GM23248 (cell line): ENCODE measurements at regions not wholly inside any gene's neighbourhood (a gene's known extent, or its start where the extent isn't known, plus 50 kb on each side); places are given as distances from the start of the nearest gene placed in this dataset.

Experiments used
- EZH2 ChIP-seq: fragments of 200-600 bp; sonication (generic); IDR thresholded peaks from 2 replicates; pipeline ENCODE4 v1.6.1; 2018; ENCODE audit warnings: antibody characterized with exemption, mild to moderate bottlenecking; ENCODE audit not compliant: insufficient read depth, poor library complexity, severe bottlenecking
- EZH2phosphoT487 ChIP-seq: fragments of 200-600 bp; sonication (generic); IDR thresholded peaks from 2 replicates; pipeline ENCODE4 v1.6.1; 2018; ENCODE audit warnings: antibody characterized with exemption, moderate library complexity, mild to moderate bottlenecking, low read depth; ENCODE audit not compliant: insufficient read depth

DNA sequence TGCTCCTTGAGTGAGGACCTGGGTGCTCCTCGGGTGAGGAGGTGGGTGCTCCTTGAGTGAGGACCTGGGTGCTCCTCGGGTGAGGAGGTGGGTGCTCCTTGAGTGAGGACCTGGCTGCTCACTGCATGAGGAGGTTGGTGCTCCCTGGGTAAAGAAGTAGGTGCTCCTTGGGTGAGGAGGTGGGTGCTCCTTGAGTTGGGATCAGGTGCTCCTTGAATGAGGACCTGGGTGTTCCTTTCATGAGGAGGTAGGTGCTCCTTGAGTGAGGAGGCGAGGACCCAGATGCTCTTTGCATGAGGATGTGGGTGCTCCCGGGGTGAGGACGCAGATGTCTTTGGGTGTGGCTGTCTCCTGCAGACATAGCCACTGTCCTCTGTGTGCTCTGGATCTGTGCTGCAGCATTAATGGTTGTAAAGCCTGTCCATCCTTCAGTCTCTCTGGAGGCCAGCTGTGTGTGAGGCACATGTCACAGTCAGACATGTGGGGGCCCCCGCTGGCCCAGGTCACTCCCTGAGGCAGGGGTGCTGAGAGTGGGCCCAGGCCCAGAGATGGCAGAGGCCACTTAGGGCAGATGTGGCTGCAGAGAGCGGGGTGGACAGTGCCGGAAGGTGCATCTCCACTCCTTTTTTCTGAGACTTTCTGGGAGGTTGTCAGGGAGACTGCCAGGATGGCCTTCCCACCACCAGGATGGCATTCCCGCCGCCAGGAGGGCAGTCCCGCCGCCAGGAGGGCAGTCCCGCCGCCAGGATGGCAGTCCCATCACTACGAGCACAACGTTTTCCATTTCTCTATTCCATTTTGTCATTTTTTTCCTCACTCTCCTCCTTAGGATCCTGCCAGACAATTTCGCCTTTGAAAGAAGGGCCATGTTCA, 101.8 kb downstream of the HMX1 start:
- no peak for TF ChIP-seq EZH2
- no peak for TF ChIP-seq EZH2phosphoT487
